HepG2 (cell line): ENCODE measurements at regions not wholly inside any gene's neighbourhood (a gene's known extent, or its start where the extent isn't known, plus 50 kb on each side); places are given as distances from the start of the nearest gene placed in this dataset.
"Not testable (repeated sequence)": the region's sequence is repeated elsewhere in the genome, so short reads cannot be mapped to it uniquely, and the experiment has no call there.

Experiments
- ATAC-seq: fragments of 200-7000 bp; cut with Tn5 transposase; 3 replicates; pipeline ENCODE4 v1.9.1; 2020; ENCODE audit warnings: mild to moderate bottlenecking, moderate library complexity
- BruUV-seq: library from RNA; stranded (reverse); fragments of 400-500 nt; replicated peaks from 2 replicates; lab custom pipeline; 2021; lab: Mats Ljungman, UMichigan
- CTCF ChIA-PET: fragments of 300-600 bp; formaldehyde crosslinking; extraction: SDS; loops from one replicate; lab custom pipeline; 2021; ENCODE audit warnings: low total read pairs, inconsistent platforms, low intra/inter-chr PET ratio; lab: Yijun Ruan, JAX
- POLR2A ChIA-PET: fragments of 350-600 bp; sonication (Branson Sonifier 250); formaldehyde crosslinking; loops from one replicate; lab custom pipeline; 2020; ENCODE audit warnings: antibody characterized with exemption, inconsistent platforms; lab: Yijun Ruan, JAX
- DNase-seq: peaks from one replicate; pipeline ENCODE4 v3.0.0-alpha.2; 2015; ENCODE audit warnings: low spot score
- FAIRE-seq: peaks from 3 replicates; lab custom pipeline; 2011; peaks lifted over from hg19 to GRCh38; lab: Jason Lieb, UNC
- H2AFZ ChIP-seq: one replicate; pipeline ENCODE4 v1.6.1; 2011; ENCODE audit warnings: low read length, inconsistent platforms
- H3K27ac ChIP-seq: fragments of 300-600 bp; 3 replicates; pipeline ENCODE4 v1.8.0; 2011; ENCODE audit warnings: mixed run types, mild to moderate bottlenecking, mixed read lengths, low read length, inconsistent platforms; ENCODE audit not compliant: insufficient read depth; ENCODE audit errors: extremely low read length
- H3K27me3 ChIP-seq, 2 experiments: fragments of 200-600 bp in 1 of 2; 2 replicates in 1 of 2; 3 replicates in 1 of 2; pipeline versions ENCODE4 v1.6.0 to v1.8.0; 2011; ENCODE audit warnings: low read length in 2 of 2, mild to moderate bottlenecking in 2 of 2, moderate library complexity in 2 of 2, inconsistent platforms in 1 of 2; ENCODE audit not compliant: insufficient read depth in 2 of 2, control insufficient read depth in 1 of 2
- H3K36me3 ChIP-seq, 2 experiments: fragments of 200-600 bp in 1 of 2; replicated peaks in 1 of 2; 2 replicates in 1 of 2; 3 replicates in 1 of 2; pipeline versions ENCODE4 v1.5.1 to v1.8.0; 2011; ENCODE audit warnings: low read length in 2 of 2, inconsistent platforms in 1 of 2; ENCODE audit not compliant: insufficient read depth in 2 of 2, control insufficient read depth in 1 of 2
- H3K4me1 ChIP-seq: 2 replicates; pipeline ENCODE4 v1.5.1; 2012; ENCODE audit warnings: low read length, inconsistent platforms; ENCODE audit not compliant: insufficient read depth
- H3K4me2 ChIP-seq: 2 replicates; pipeline ENCODE4 v1.6.0; 2011; ENCODE audit warnings: low read depth, low read length, inconsistent platforms
- H3K4me3 ChIP-seq, 3 experiments: fragments of 200-600 bp in 1 of 3; sonication (generic), shearing (Covaris generic) in 1 of 3; replicated peaks in 1 of 3; 2 replicates each; pipeline ENCODE4 v1.5.1; 2011 to 2016; ENCODE audit warnings: low read length in 3 of 3, inconsistent platforms in 2 of 3, low read depth in 2 of 3, mild to moderate bottlenecking in 2 of 3, control low read depth in 1 of 3, mixed read lengths in 1 of 3; ENCODE audit not compliant: insufficient read depth in 1 of 3
- H3K79me2 ChIP-seq: one replicate; pipeline ENCODE4 v1.6.1; 2011; ENCODE audit warnings: low read length, inconsistent platforms; ENCODE audit not compliant: insufficient read depth
- H3K9ac ChIP-seq: 2 replicates; pipeline ENCODE4 v1.6.0; 2011; ENCODE audit warnings: mild to moderate bottlenecking, low read depth, low read length, inconsistent platforms; ENCODE audit not compliant: insufficient read depth
- H3K9me3 ChIP-seq: 2 replicates; pipeline ENCODE4 v1.5.1; 2012; ENCODE audit warnings: mild to moderate bottlenecking, low read length
- H4K20me1 ChIP-seq: 2 replicates; pipeline ENCODE4 v1.6.0; 2011; ENCODE audit warnings: inconsistent platforms, mild to moderate bottlenecking, low read length, moderate library complexity; ENCODE audit not compliant: insufficient read depth
- CENPX ChIP-seq: sonication (generic); formaldehyde crosslinking; IDR thresholded peaks from 2 replicates; pipeline ENCODE4 v1.9.0; 2021; ENCODE audit warnings: mild to moderate bottlenecking, missing genetic modification reagents, moderate library complexity
- FOSL1 ChIP-seq: sonication (generic); formaldehyde crosslinking; IDR thresholded peaks from 2 replicates; pipeline ENCODE4 v1.9.0; 2021; ENCODE audit warnings: missing genetic modification reagents, borderline replicate concordance
- HDAC6 ChIP-seq: fragments of 200-600 bp; sonication (generic); IDR thresholded peaks from 2 replicates; pipeline ENCODE4 v1.7.0; 2017; ENCODE audit warnings: mild to moderate bottlenecking, antibody characterized with exemption, low read length, low read depth
- MTERF4 ChIP-seq: sonication (generic); formaldehyde crosslinking; IDR thresholded peaks from 2 replicates; pipeline ENCODE4 v1.8.0; 2023; ENCODE audit warnings: mild to moderate bottlenecking, missing genetic modification reagents
- NFYC ChIP-seq: IDR thresholded peaks from 2 replicates; pipeline ENCODE4 v1.6.1; 2016; ENCODE audit warnings: missing genetic modification reagents, missing compliant biosample characterization
- STAG1 ChIP-seq: sonication (generic); formaldehyde crosslinking; IDR thresholded peaks from 2 replicates; pipeline ENCODE4 v1.4.0; 2020; ENCODE audit warnings: missing genetic modification reagents
- THYN1 ChIP-seq: sonication (generic); formaldehyde crosslinking; IDR thresholded peaks from 2 replicates; pipeline ENCODE4 v1.8.1; 2023; ENCODE audit warnings: low read depth, mild to moderate bottlenecking, moderate library complexity, missing genetic modification reagents, borderline replicate concordance
- ZBTB44 ChIP-seq: sonication (generic); formaldehyde crosslinking; IDR thresholded peaks from 2 replicates; pipeline ENCODE4 v1.4.0; 2020; ENCODE audit warnings: missing genetic modification reagents
- ZFP37 ChIP-seq: sonication (generic); formaldehyde crosslinking; IDR thresholded peaks from 2 replicates; pipeline ENCODE4 v1.4.0; 2020; ENCODE audit warnings: missing genetic modification reagents, borderline replicate concordance
- ZNF709 ChIP-seq: sonication (generic); formaldehyde crosslinking; IDR thresholded peaks from 2 replicates; pipeline ENCODE4 v1.5.0; 2020; ENCODE audit warnings: mild to moderate bottlenecking, missing genetic modification reagents
- WGBS: methylation state at CpG from one replicate; pipeline ENCODE4 v1.1.6; 2017; ENCODE audit warnings: low lambda C conversion rate; 5-methylcytosine and 5-hydroxymethylcytosine counted together
- in situ Hi-C: cut with HindIII; loops from 2 replicates; pipeline ENCODE4 v1.10.0; 2017; ENCODE audit warnings: low pct_unique_long_range_greater_than_20kb; ENCODE audit not compliant: extremely low pct_ligation_motif_present
- intact Hi-C: fragments of 100-400 bp; cut with micrococcal nuclease; formaldehyde crosslinking; loops from one replicate; pipeline ENCODE4 v1.10.0; 2022; ENCODE audit not compliant: unreplicated experiment
- TF ChIP-seq, protein P1 (sequence below): sonication (generic); formaldehyde crosslinking; IDR thresholded peaks from 2 replicates; pipeline ENCODE4 v1.5.0; 2020; ENCODE audit warnings: mild to moderate bottlenecking, missing genetic modification reagents, moderate library complexity

- H2AFZ ChIP-seq, ATAC-seq, H4K20me1 ChIP-seq, H3K9me3 ChIP-seq, H3K27ac ChIP-seq, H3K4me3 ChIP-seq, H3K4me1 ChIP-seq, FAIRE-seq, H3K36me3 ChIP-seq, H3K4me2 ChIP-seq, DNase-seq, H3K9ac ChIP-seq, POLR2A ChIA-PET, BruUV-seq, H3K79me2 ChIP-seq: not testable (repeated sequence)
- in situ Hi-C loops (loop anchor here (10.0 to 25.0 kb wide), 2 partner anchors 548 to 1190 kb away; no protein-coding TSS in a partner anchor), intact Hi-C loops (loop anchor here (2.0 to 10.0 kb wide), 4 partner anchors 46 to 310 kb away; no protein-coding TSS in a partner anchor)
- CTCF ChIA-PET: interaction anchor here (1.6 kb wide), 1 partner anchor 46 kb away, joined by 7 read pairs; no protein-coding TSS in a partner anchor
- WGBS: 22% methylated on average over 11 of the region's 11 CpGs
- peaks cover 0 to 11% of the 10 kb centered on the region in 2 experiments; a peak in 2 of 5 replicates for H3K27me3 ChIP-seq
These were observed 381.2 kb upstream of the CAMK1G start for GRCh38 chr1:209202321-209202720.

DNA sequence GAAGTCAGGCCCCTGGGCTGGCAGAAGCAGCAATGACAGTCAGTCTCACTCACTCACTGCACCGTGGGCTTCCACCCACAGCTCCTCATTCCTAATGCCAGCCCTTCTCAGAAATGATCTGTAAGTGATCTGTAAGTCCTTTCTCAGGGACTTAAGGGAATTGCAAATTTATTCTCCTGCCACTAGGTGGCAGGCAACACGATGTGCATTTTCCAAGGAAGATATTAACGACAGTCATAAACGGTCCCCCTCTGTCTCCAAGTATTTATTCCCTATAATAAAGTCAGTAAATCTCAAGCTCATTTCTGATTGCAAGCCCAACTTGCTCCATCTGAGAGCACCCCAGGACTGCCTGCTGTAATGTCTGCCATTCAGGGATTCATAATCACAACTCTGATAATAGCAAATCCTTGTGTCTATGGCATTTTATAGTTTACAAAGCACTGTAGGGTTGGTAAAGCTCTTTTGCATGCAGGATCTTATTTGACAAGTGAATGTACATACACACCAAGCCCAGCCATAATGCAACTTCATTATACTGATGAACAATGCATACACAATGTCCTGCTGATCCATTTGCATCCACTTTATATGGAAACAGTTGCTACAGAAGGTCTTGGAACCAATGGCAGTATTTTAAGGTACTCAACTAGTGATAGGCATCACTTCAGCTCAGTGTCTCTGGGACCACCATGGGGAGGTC is 380.5 kb upstream of the CAMK1G start:
- Histone ChIP-seq H3K4me1 (no peaks in the 10 kb centered on the region), H3K36me3 (no peaks in the 10 kb centered on the region), H4K20me1 (no peaks in the 10 kb centered on the region), H2AFZ (no peak overlapping the region), H3K79me2 (no peaks in the 10 kb centered on the region), H3K27ac (no peak overlapping the region), H3K27me3 (peaks cover 0 to 15% of the 10 kb centered on the region in 2 experiments; a peak in 2 of 5 replicates), H3K9me3 (0 out of 2 replicates have a peak, but pooled peaks cover 7% of the 10 kb centered on the region), H3K4me3 (no peak overlapping the region), H3K4me2 (no peak overlapping the region), H3K9ac (no peak overlapping the region)
- WGBS: 0% methylated on average over 4 of the region's 4 CpGs
- ATAC-seq (peak; percentile 49; the same call in 2 of the 3 replicates), FAIRE-seq (peak; percentile 28), DNase-seq (peak; percentile 46)
- ChIA-PET CTCF (interaction anchor here (1.6 kb wide), 1 partner anchor 46 kb away, joined by 7 read pairs; no protein-coding TSS in a partner anchor), POLR2A (no interaction called here)
- intact Hi-C loops (loop anchor here (2.0 to 10.0 kb wide), 4 partner anchors 46 to 309 kb away; no protein-coding TSS in a partner anchor), in situ Hi-C loops (loop anchor here (10.0 to 25.0 kb wide), 2 partner anchors 548 to 1191 kb away; no protein-coding TSS in a partner anchor)
- BruUV-seq: no TSS peak
- TF ChIP-seq HDAC6: no peak
- TF ChIP-seq ZBTB44 (CRISPR knock-in tag): no peak
- TF ChIP-seq STAG1: 0 out of 2 replicates have a peak, but pooled peaks have one; percentile 9
- TF ChIP-seq NFYC: no peak
- no peak for TF ChIP-seq ZFP37 (CRISPR knock-in tag)
- TF ChIP-seq MTERF4 (CRISPR knock-in tag): no peak
- TF ChIP-seq THYN1: no peak
- TF ChIP-seq, protein P1, sequence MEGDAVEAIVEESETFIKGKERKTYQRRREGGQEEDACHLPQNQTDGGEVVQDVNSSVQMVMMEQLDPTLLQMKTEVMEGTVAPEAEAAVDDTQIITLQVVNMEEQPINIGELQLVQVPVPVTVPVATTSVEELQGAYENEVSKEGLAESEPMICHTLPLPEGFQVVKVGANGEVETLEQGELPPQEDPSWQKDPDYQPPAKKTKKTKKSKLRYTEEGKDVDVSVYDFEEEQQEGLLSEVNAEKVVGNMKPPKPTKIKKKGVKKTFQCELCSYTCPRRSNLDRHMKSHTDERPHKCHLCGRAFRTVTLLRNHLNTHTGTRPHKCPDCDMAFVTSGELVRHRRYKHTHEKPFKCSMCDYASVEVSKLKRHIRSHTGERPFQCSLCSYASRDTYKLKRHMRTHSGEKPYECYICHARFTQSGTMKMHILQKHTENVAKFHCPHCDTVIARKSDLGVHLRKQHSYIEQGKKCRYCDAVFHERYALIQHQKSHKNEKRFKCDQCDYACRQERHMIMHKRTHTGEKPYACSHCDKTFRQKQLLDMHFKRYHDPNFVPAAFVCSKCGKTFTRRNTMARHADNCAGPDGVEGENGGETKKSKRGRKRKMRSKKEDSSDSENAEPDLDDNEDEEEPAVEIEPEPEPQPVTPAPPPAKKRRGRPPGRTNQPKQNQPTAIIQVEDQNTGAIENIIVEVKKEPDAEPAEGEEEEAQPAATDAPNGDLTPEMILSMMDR (CRISPR knock-in tag): peak; percentile 62
- no peak for TF ChIP-seq ZNF709 (CRISPR knock-in tag)
- TF ChIP-seq FOSL1 (CRISPR knock-in tag): no peak
- no peak for TF ChIP-seq CENPX (CRISPR knock-in tag)
